Fibroblast of skin of right biceps (primary cell): ENCODE measurements at regions not wholly inside any gene's neighbourhood (a gene's known extent, or its start where the extent isn't known, plus 50 kb on each side); places are given as distances from the start of the nearest gene placed in this dataset.
"Not testable (repeated sequence)": the region's sequence is repeated elsewhere in the genome, so short reads cannot be mapped to it uniquely, and the experiment has no call there.

Experiments used
- DNase-seq: peaks from one replicate; pipeline ENCODE4 v3.0.0-alpha.2; 2013

DNA sequence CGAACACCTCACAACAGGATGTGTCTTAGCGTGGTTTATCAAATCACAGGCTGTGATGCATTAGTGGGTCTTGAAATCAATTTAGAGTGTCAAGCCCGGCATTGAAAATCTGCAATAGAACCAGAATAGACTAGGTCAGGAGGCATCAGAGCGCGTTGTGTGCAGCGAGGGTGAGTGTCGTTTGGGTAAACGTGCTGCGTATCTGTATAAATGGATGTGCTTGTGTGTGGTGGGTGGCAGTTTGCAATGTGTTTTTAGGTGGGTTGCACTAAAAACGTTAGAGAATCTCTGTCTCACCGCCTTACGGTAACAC, 121.0 kb upstream of the SULF2 start:
- no peak for DNase-seq

DNA sequence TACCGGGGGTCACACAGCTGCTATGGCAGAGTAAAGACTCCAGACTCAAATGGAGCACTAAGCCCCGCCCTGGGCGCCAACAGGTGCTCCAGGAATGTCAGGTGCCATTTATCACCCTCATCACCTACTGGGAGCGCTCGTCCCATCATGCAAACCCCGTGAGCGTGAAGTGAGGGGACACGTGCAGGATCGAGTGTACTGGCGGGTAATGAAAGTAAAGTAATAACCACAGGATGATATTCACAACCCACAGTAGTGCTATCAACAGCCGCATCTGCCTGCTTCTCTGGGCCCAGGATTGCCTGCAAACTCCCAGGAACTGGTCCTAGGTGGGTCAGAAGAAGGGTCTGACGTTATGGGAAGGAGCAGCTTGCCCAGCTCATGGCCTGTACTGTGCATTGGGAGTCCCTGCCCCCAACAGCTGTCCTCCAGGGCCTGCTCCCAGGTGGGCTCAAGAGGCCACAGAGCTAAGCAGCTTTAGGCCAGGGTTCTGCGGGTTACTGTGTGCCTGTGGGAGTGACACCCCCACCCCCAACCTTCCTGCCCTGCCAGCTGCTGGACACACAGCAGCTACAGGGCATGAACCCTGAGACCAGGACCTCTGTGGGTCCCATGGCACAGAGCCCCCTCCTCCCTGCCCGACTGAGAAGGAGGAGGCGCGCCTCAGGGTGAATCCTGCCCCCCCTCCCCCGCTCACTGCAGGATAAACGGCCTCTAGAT, 120.5 kb upstream of the SULF2 start:
- DNase-seq: no peak

DNA sequence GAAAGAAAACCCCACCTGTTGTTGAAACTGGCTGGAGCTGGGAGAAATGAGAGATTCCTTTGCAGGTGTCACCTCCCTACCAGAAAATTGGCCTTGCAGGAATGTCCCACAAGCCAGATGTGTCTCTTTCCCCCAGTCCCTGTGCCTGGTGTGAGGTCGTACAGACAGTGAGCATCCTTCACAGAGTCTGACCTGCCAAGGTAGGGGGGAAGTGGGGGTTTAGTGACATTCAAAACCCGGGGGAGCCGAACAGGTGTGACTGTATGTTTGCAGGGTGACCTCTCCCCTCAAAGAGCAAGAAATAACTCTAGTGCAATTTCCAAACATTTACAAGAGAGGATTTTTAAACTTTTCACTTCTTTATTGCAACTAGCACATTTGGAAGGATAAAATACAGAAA, 117.7 kb upstream of the SULF2 start:
- not testable (repeated sequence) for DNase-seq

DNA sequence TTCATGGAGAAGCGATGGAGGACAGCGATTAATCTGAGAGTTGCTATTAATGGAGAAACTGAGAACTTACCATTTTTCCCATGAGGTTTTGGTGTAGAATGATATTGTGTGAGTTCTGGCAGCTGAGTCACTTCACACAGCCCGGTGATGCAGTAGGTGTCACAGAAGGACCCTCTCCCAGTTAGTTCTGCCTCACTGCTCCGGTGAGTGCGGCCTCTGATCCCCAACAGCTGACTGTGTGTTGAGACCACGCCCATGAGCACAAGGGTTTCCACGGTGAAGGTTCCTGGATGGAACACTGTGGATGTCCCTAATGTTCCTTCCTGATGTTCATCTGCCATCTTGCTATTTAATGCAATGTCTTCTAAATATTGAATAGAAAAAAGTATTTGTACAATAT, 114.0 kb upstream of the SULF2 start:
- DNase-seq: not testable (repeated sequence)

DNA sequence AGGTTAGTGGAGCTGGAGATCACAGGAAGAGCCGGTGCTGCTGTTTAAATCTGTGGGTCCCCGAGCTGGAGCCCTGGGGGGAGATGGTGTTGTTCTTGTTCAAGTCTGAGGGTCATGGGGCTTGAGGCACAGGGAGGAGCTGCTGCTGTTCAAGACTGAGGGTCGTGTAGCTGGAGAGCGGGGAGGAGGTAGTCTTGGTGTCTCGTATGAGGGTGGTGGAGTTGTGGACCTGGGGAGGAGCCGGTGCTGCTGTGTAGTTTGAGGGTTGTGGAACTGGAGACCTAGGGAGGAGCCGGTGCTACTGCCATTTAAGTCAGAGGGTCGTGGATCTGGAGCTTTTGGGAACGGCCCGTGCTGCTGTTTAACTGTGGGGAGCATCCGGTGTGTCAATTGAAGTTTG, 112.2 kb upstream of the SULF2 start:
- DNase-seq: no peak

DNA sequence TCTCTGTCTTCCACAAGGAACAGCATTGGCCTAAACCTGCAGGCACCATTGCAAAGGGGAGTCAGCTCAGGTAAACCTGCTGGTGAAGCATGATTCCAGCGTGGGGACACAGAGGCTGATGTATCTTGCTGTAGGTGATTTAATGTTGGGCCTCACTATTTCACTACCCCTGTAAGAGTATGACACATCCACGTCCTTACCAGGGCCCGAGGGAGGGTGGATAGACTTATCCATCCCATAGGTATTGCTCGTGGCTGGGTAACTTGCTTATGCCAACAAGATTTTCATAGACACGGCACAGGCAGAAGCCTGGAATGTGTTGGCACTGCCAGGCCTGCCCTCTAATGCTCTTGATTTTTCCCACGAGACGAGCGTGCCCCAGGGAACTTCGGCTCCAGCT, 107.4 kb upstream of the SULF2 start:
- DNase-seq: not testable (repeated sequence)

DNA sequence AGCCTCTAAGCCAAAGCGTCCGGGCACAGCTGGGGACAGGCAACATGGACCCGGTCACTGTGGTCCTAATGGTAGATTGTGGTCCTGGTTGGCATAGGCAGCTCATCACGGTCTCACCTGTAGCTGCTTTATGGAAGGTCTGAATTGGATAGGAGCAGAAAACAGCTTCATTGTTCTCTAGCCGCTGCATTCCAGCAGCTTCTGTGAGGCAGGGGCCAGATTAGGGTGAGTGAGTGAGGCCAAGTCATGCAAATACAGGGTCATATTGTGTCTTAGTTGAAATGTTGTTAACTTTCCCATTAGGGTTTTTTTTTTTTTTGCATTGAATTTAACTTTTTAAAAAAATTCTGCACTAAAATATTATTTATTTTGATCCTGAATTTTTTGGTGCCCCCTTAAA, 105.4 kb upstream of the SULF2 start:
- DNase-seq: not testable (repeated sequence)

DNA sequence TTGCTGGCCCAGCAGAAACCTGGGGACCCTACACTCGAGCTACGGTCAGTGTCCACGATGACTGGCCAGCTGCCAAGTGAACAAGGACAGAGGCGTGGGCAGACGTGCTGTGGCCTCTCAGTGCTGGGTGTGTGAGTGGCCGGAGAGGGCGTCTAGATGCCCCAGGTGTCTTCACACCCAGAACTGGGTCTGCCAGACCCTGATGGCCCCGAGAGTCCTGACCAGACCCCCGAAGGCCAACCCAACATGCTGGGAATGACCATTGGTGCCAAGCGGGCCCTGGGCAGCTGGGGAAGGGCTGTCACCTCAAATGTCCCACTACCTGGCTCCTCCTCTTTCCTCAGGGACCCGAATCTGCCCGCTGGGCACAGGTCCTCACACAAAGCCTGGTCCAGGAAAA, 104.5 kb upstream of the SULF2 start:
- not testable (repeated sequence) for DNase-seq

DNA sequence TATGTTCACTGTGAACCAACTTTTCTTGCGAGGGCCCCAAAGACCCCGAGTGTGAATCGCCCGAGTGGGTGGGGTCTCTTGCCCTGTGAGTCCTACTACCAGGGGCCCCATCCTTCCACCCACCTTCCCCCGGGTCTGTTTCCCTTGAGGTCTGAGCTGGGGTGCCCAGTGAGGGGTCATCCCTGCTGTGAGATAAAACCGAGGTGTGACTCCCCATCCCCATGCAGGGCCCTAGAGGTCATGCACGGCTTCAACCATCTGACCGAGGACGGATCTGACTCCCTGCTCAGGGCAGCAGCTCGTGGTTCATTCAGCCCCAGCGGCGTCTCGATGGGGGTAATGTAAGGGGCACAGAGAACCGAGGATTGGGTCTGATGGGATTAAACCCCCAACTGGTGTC, 103.1 kb upstream of the SULF2 start:
- no peak for DNase-seq

DNA sequence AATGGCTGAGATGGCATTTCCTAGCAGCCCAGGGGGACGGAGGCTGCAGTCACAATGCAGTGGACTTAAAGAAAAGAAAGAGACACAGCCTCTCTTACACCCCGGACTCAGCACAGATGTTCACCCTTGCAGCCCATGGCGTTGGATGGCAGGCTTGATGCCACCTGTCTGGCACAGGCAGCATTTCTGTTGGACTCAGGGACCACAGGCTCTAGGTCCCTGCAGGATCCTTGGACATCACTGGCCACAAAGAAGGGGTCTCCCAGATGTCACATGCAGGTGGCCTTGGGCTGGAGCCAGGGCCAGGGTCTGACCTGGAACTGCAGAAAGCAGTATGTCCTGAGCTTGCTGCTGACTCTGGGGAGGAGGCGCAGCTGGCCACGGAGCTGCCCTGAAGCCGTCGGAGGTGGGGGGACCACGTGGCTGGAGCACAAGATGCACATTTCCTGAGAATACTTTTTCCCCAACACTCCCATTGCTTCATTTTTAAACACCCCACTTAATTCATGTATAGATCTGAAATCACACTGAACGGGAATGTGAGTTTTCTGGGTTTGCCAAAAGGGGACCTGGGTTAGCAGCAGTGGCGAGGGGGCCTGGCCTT, 102.3 kb upstream of the SULF2 start:
- no peak for DNase-seq

DNA sequence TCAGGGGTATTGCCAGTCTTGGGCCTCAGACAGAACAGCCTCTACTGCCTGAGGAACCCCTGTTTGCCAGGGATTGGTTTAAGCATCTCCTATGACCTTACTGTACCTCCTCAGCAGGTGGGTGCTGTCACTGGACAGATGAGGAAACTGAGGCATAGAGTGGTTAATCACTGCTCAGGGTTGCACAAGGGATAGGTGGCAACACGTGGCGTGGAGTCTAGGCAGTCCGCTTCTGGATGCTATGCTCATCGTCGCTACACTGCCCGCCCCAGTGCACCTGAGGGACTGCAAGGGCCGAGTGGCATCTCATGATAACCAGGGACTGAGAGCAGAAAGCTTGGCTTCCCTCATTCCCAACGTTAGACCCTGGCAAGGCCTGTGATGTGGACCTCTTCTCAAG, 101.8 kb upstream of the SULF2 start:
- DNase-seq: no peak

DNA sequence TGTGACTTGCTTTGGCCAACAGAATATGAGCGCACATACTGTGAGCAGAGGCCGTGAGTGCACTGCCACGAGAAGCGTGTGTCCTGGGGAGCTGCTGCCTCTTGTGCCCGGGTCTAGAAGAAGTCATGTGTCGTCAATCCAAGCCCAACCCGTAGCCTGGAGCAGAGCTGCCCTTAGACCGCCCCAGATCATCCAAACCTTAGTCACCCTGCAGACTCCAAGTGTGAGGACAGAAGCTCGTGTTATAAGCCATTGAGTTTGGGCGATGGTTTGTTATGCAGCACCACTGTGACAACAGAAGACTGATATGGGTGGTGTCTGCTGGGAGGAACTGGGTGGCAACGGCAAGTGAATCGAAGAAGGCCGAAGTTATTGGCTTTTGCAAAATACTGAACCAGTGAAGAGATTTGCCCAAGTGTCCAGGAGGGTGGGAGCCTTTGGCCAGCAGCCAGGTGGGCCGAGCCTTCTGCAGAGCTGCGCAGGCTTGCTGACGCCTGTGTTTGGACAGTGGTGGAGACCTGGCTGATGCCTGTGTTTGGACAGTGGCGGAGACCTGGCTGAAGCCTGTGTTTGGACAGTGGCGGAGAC, 101.3 kb upstream of the SULF2 start:
- DNase-seq: no peak

DNA sequence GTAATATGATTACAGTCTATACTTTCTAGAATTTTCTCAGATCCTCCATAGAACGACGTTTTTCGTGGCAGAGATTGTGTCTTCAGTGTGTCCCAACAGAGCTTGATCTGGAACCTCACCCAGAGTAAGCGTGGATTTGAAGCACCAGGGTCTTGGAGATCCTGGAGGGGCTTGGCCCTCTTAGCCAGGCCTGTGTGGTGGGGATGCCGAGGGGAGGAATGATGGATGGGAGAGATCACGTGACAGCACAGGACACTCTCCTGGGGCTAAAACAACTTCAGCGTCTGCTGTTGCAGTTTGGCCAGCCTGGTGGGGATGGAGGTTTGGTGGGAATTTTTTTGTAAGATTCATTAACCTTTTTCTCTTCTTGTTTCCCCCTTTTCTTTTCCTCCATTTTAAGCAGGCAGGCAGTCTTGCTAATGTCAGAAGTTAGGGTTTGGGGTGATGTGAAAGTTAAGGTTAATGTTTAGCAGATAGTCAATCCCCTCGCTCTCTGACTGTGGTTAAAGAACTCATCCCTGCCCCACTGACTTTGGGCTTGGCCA, 100.7 kb upstream of the SULF2 start:
- DNase-seq: no peak

DNA sequence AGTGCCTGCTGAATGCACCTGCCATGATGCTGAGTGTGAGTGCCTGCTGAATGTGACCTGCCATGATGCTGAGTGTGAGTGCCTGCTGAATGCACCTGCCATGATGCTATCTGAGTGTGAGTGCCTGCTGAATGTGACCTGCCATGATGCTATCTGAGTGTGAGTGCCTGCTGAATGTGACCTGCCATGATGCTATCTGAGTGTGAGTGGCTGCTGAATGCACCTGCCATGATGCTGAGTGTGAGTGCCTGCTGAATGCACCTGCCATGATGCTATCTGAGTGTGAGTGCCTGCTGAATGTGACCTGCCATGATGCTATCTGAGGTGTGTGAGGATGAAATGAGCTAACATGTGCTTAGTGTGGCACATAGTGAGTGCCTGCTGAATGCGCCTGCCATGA, 98.7 kb upstream of the SULF2 start:
- DNase-seq: not testable (repeated sequence)

DNA sequence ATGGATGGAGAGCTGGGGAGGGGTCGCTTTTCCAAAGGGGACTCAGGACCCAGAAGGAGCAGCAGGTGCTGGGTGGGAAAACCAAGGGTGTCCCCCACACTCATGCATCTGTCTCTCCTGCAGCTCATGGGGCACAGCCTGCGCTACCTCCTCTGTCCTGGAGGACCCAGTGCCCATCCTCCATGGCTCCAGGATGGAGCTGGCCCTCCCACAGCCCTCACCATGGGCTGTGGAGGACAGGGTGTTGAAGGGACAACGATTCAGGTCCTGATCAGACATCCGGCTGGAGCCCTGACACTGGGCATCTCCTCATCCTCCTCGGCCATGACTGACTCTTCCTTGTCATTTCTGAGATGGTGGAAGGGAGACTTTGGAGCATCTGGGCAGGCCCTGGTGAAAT, 97.9 kb upstream of the SULF2 start:
- no peak for DNase-seq

DNA sequence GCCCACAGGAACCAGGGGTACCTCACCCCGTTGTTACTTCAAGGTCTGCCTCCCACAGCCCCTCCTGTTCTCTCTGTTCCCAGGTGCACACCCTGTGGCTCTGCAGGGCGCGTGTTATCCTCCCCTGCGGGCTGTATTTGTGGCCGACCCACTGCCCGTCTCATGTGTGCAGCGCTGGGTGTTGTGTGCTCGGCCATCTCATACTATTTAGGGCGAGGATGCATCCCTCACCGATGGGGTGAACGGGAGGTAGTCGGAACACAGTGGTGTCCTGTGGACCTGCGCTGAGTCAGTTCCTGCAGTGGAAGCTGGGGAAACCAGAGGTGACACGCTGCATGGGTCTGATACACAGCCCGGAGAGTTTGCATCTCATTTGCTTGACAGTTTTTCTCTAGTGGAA, 94.5 kb upstream of the SULF2 start:
- no peak for DNase-seq

DNA sequence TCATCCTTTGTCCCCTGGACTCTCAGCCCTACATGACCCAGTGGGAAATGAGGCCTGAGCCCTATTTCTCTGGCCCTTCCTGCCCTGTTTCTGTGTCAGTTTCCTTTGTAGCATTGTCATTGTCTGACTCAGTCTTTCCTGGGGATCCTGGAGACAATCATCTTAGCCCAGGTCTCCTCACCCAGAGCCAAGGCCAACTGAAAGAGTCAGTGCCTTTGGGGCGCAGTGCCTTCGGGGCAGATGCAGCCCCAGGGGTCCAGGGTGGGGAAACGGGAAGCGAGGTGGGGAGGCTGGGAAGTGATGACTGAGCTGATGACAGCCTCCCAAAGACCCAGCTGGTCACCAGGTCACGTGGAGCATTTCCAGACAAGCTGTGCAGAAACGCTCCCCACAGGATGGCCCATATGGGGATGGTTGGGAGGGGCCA, 93.3 kb upstream of the SULF2 start:
- peak; percentile 49 for DNase-seq

DNA sequence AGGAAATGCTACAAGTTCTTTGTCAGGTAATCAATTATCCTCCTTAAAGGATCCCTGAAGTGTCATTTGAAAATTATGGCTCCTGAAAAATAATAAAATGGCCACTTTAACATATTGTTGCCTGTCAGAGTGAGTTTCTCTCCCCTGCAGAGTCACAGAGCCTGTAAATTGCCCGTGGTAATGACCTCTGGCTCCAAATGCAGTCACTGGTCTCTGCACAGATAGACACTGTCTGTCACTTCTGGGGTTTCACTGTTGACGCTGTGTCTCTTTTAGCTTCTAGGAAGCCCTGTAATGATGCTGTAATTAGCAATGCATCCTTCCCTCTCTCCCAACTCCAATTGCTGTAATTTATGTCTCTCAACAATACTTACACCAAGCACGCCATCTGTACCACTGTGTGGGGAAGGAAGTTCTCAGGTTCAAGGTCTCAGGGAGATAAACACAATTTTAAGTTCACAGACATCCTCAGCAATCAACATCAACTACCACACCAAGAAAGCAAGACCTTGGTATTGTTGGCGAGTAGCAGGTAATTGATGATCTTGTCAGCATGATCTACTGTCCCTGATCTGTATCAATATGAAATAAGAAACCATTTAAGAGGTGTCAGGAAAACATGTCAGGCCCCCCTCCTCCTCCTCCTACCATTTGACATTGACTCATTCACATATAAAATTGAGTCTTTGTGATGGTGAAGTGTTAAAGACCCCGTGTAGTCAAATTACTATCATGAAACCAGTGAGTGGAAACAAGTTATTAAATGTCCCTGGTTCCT, 91.2 kb upstream of the SULF2 start:
- no peak for DNase-seq

DNA sequence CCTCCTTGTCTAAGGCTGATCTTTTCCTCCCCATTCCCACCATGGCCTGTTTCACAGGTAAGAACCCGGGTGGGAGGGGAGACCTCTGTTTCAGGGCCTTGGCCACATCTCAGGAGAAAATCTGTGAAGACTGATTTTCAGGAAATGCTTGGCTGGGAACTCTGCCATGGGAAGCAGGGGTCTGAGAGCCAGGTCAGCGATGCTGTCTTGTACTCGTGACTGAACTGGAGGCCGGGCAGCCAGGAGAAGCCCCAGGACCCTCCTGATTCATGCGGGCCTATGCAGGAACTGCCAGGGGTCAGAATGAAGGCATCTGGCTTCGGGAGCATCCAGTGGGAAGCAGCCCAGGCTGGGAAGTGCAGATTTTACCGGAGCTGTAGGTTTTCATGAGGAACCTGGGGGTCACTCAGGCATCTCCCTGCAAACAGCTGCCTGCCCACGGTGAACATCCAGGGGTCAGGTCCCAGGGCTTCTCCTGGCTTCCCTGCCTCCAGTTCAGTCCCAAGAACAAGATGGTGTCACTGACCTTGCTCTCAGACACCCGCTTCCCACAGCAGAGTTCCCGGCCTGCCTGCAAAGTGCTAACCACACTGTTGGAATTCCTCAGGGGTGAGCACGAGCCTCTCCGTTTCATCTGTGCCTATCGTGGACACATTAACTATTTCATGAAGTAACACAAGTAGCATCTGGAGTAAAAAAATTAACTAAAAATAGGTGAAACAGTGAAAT, 90.2 kb upstream of the SULF2 start:
- DNase-seq: peak; percentile 71

DNA sequence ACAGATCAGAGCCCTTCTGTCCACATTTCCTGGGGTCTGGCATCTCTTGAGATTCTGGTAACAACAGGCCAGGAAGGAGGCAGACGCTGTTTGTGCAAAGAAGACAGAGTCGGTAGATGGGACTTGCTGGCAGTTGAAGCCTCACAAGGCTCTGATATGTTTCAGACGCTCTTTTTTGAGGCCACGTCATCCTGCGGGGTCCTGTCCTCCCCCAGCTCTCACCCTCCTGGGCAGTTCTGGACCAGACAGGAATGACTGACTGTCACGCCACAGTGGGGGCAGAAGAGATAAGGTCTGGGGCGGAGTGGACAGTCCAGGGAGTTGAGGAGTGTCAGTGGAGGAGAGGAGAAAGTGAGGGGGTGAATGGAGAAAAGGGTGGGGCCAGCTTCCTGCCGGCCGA, 87.1 kb upstream of the SULF2 start:
- no peak for DNase-seq

DNA sequence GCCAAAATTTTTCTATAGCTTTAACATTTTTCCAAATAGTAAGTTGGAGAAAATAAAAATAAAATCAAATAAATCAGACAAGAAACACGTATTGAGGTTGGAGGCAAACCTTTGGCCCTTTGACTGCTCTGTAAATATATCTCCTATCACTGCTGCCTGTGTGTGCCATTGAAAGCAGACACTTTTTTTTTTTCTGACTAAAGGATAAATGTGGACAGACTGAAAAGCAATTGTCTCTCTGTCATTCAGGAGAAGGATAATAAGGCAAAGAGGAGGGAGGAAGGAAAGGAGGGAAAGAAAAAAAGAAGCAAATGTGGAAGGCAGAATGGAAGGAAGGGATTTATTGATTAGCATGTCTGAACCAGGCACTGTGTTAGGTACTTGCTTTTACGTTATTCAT, 85.2 kb upstream of the SULF2 start:
- DNase-seq: no peak

DNA sequence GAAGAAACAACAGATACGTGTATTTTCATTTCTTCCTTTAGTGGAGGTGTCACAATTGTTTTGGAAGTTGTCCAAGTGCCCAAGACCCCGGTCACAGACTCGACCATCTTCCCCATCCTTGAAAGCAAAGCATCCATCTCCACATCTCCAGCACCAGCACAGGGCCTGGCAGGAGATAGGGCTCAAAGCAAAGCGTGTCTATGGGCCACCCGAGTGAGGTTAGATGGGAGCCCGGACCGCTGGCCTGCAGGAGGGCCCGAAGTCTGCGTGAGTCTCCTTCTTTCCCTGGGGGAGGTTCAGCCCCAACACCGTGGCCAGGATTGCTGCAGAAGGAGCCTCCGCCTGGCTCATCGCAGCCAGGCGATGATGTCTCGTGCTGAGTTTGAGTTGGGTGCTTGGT, 83.5 kb upstream of the SULF2 start:
- no peak for DNase-seq

DNA sequence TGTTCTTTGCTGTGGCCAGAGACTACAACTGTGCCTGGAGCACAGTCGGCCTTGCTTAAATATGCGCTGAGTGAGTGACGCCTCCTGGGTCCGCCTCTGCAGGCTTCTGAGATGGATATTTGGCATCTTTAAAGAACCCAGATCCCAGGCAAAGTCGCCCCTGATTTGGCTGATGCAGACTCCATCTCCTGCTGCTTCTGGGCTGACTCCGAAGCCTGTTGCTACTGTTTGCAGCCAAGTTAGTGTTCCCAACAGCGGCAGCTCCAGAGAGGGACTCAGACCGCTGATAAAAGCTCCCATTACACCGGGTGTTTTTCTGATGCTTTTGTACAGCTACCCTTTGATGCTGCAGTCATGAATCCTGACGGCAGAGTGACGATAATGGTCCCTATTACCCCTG, 83.0 kb upstream of the SULF2 start:
- no peak for DNase-seq
